GM19395 (cell line): ENCODE measurements at regions not wholly inside any gene's neighbourhood (a gene's known extent, or its start where the extent isn't known, plus 50 kb on each side); places are given as distances from the start of the nearest gene placed in this dataset.

Experiments
- ATAC-seq: cut with Tn5 transposase; IDR thresholded peaks from one replicate; pipeline ENCODE4 v1.9.1; 2021; ENCODE audit warnings: mild to moderate bottlenecking, moderate library complexity; ENCODE audit not compliant: unreplicated experiment

GRCh38 chr15:70556779-70557178, 206.6 kb downstream of the UACA start:
- no peak for ATAC-seq

- ATAC-seq, result no peak
These were observed 207.1 kb downstream of the UACA start for GRCh38 chr15:70556151-70556741.

GRCh38 chr15:70555713-70556112, 207.6 kb downstream of the UACA start:
- ATAC-seq, result no peak

GRCh38 chr15:70547846-70548487, 215.4 kb downstream of the UACA start:
- ATAC-seq, result no peak

- no peak for ATAC-seq
These were observed 217.8 kb downstream of the UACA start for GRCh38 chr15:70545526-70545925.

- no peak for ATAC-seq
These were observed 221.8 kb downstream of the UACA start for GRCh38 chr15:70541511-70541910.

- ATAC-seq, result no peak
These were observed 223.3 kb downstream of the UACA start for GRCh38 chr15:70539912-70540530.

GRCh38 chr15:70539409-70539808, 223.9 kb downstream of the UACA start:
- no peak for ATAC-seq

- ATAC-seq, result no peak
These were observed 225.1 kb downstream of the UACA start for GRCh38 chr15:70538278-70538677.

GRCh38 chr15:70535955-70536338, 227.4 kb downstream of the UACA start:
- no peak for ATAC-seq

GRCh38 chr15:70535071-70535954, 228.0 kb downstream of the UACA start:
- ATAC-seq, result no peak

GRCh38 chr15:70533931-70534742, 229.2 kb downstream of the UACA start:
- no peak for ATAC-seq

GRCh38 chr15:70532531-70533186, 230.7 kb downstream of the UACA start:
- no peak for ATAC-seq

- ATAC-seq, result no peak
These were observed 231.8 kb downstream of the UACA start for GRCh38 chr15:70531576-70531975.

- no peak for ATAC-seq
These were observed 232.5 kb downstream of the UACA start for GRCh38 chr15:70530906-70531305.

GRCh38 chr15:70530503-70530902, 232.9 kb downstream of the UACA start:
- ATAC-seq, result no peak

GRCh38 chr15:70530017-70530499, 233.3 kb downstream of the UACA start:
- ATAC-seq, result no peak

GRCh38 chr15:70528816-70529215, 234.5 kb downstream of the UACA start:
- no peak for ATAC-seq

GRCh38 chr15:70528270-70528706, 235.1 kb downstream of the UACA start:
- ATAC-seq, result peak; percentile 80

- no peak for ATAC-seq
These were observed 236.4 kb downstream of the UACA start for GRCh38 chr15:70526974-70527325.
